Brain microvascular endothelial cell (primary cell): ENCODE measurements at regions not wholly inside any gene's neighbourhood (a gene's known extent, or its start where the extent isn't known, plus 50 kb on each side); places are given as distances from the start of the nearest gene placed in this dataset.

ENCODE experiments used
- DNase-seq: peaks from one replicate; pipeline ENCODE4 v3.0.0-alpha.2; 2020
- H3K27ac ChIP-seq: fragments of 250-450 bp; sonication (Bioruptor Pico); 2 replicates; pipeline ENCODE4 v1.5.1; 2020; ENCODE audit warnings: mild to moderate bottlenecking, moderate library complexity
- H3K27me3 ChIP-seq: fragments of 250-450 bp; sonication (Bioruptor Pico); replicated peaks from 2 replicates; pipeline ENCODE4 v1.5.1; 2020; ENCODE audit warnings: mild to moderate bottlenecking
- H3K36me3 ChIP-seq: fragments of 250-450 bp; sonication (Bioruptor Pico); replicated peaks from 2 replicates; pipeline ENCODE4 v1.5.1; 2020; ENCODE audit warnings: mild to moderate bottlenecking
- H3K4me3 ChIP-seq: 2 replicates; pipeline ENCODE4 v1.5.1; 2011; ENCODE audit warnings: low read depth, mild to moderate bottlenecking, control low read depth, low read length, moderate library complexity
- CTCF ChIP-seq: IDR thresholded peaks from 2 replicates; pipeline ENCODE4 v1.5.1; 2011; ENCODE audit warnings: low read depth, mild to moderate bottlenecking, moderate library complexity, low read length, control low read depth, inconsistent platforms; ENCODE audit errors: missing control alignments
- in situ Hi-C: cut with HindIII; loops from 2 replicates; pipeline ENCODE4 v1.10.0; 2017; ENCODE audit warnings: low sequenced_read_pairs, low pct_ligation_motif_present

GRCh38 chr4:26141051-26141721 lies 179.6 kb upstream of the RBPJ start:
- no peak overlapping the region for H3K27ac ChIP-seq
- no peak for TF ChIP-seq CTCF
- in situ Hi-C loops = no loop called here
- H3K4me3 ChIP-seq = no peak overlapping the region
- no peak for DNase-seq
- no peaks in the 10 kb centered on the region for H3K36me3 ChIP-seq
- H3K27me3 ChIP-seq = no peaks in the 10 kb centered on the region

- H3K4me3 ChIP-seq = no peak overlapping the region
- DNase-seq = no peak
- no peak for TF ChIP-seq CTCF
- H3K27ac ChIP-seq = no peak overlapping the region
- H3K36me3 ChIP-seq = no peaks in the 10 kb centered on the region
- H3K27me3 ChIP-seq = no peaks in the 10 kb centered on the region
- in situ Hi-C loops = no loop called here
These were observed 178.7 kb upstream of the RBPJ start for GRCh38 chr4:26141911-26142638.

- H3K27ac ChIP-seq = no peak overlapping the region
- TF ChIP-seq CTCF = no peak
- no peak for DNase-seq
- no peaks in the 10 kb centered on the region for H3K36me3 ChIP-seq
- H3K4me3 ChIP-seq = no peak overlapping the region
- in situ Hi-C loops = no loop called here
- no peaks in the 10 kb centered on the region for H3K27me3 ChIP-seq
These were observed 176.2 kb upstream of the RBPJ start for GRCh38 chr4:26144526-26145155.

GRCh38 chr4:26145212-26145611 lies 175.6 kb upstream of the RBPJ start:
- no peak overlapping the region for H3K4me3 ChIP-seq
- no peak for DNase-seq
- in situ Hi-C loops = no loop called here
- H3K36me3 ChIP-seq = no peaks in the 10 kb centered on the region
- no peak overlapping the region for H3K27ac ChIP-seq
- H3K27me3 ChIP-seq = no peaks in the 10 kb centered on the region
- no peak for TF ChIP-seq CTCF

GRCh38 chr4:26148927-26149326 lies 171.9 kb upstream of the RBPJ start:
- H3K36me3 ChIP-seq = no peaks in the 10 kb centered on the region
- H3K27me3 ChIP-seq = no peaks in the 10 kb centered on the region
- H3K4me3 ChIP-seq = no peak overlapping the region
- TF ChIP-seq CTCF = no peak
- H3K27ac ChIP-seq = no peak overlapping the region
- in situ Hi-C loops = no loop called here
- no peak for DNase-seq
